ENCODE measurements at regions not wholly inside any gene's neighbourhood (a gene's known extent, or its start where the extent isn't known, plus 50 kb on each side); places are given as distances from the start of the nearest gene placed in this dataset.

- no peaks in the 10 kb centered on the region for H4K20me1 ChIP-seq (ENCODE audit: insufficient read depth, low read length)
- Mint-ChIP-seq H3K4me1 (ENCODE audit: low read depth, unreplicated experiment) (peaks cover 43% of the 10 kb centered on the region), H3K9me3 (ENCODE audit: unreplicated experiment) (no peaks in the 10 kb centered on the region), H3K36me3 (ENCODE audit: low read depth, unreplicated experiment) (peaks cover 2% of the 10 kb centered on the region), H3K4me3 (ENCODE audit: unreplicated experiment) (no peak overlapping the region), H3K27me3 (ENCODE audit: low read depth, unreplicated experiment) (peaks cover 2% of the 10 kb centered on the region), H3K27ac (ENCODE audit: unreplicated experiment) (peak overlapping the region; percentile 10)
- H3K4me2 ChIP-seq (ENCODE audit: low read length) = no peak overlapping the region
- no peak overlapping the region for H2AFZ ChIP-seq (ENCODE audit: low read depth, low read length)
- H3K4me3 ChIP-seq (ENCODE audit: insufficient read depth, low read depth, low read length) = no peak overlapping the region
- TF ChIP-seq CTCF (IDR thresholded peaks at IDR 0.05; ENCODE audit: insufficient read depth, low read depth, low read length) = no peak
- no peak for TF ChIP-seq EZH2 (IDR thresholded peaks at IDR 0.05; ENCODE audit: insufficient read depth, low read length)
- DNase-seq (ENCODE audit: low read depth) (no peak), FAIRE-seq (no peak)
- no peaks in the 10 kb centered on the region for H3K4me1 ChIP-seq (ENCODE audit: insufficient read depth, low read length)
- H3K9ac ChIP-seq (ENCODE audit: low read length) = no peak overlapping the region
- no peaks in the 10 kb centered on the region for H3K9me3 ChIP-seq (ENCODE audit: insufficient read depth, low read depth, low read length)
- H3K79me2 ChIP-seq (ENCODE audit: insufficient read depth, low read length) = no peaks in the 10 kb centered on the region
- H3K27me3 ChIP-seq (ENCODE audit: insufficient read depth, low read length) = no peaks in the 10 kb centered on the region
- no peaks in the 10 kb centered on the region for H3K36me3 ChIP-seq (ENCODE audit: insufficient read depth, low read length)
- no peak overlapping the region for H3K27ac ChIP-seq (ENCODE audit: low read depth, low read length)
Observed at GRCh38 chr2:216562696-216563435, 64.2 kb downstream of the RPL37A start.

- Histone ChIP-seq H3K4me2 (ENCODE audit: low read length) (no peak overlapping the region), H3K27ac (ENCODE audit: low read depth, low read length) (no peak overlapping the region), H3K4me1 (ENCODE audit: insufficient read depth, low read length) (no peaks in the 10 kb centered on the region), H3K4me3 (ENCODE audit: insufficient read depth, low read depth, low read length) (no peak overlapping the region), H3K36me3 (ENCODE audit: insufficient read depth, low read length) (no peaks in the 10 kb centered on the region), H4K20me1 (ENCODE audit: insufficient read depth, low read length) (no peaks in the 10 kb centered on the region), H3K79me2 (ENCODE audit: insufficient read depth, low read length) (no peaks in the 10 kb centered on the region), H2AFZ (ENCODE audit: low read depth, low read length) (no peak overlapping the region), H3K9me3 (ENCODE audit: insufficient read depth, low read depth, low read length) (no peaks in the 10 kb centered on the region), H3K9ac (ENCODE audit: low read length) (no peak overlapping the region), H3K27me3 (ENCODE audit: insufficient read depth, low read length) (peaks cover 2% of the 10 kb centered on the region)
- peaks cover 2% of the 10 kb centered on the region for H3K27me3 Mint-ChIP-seq (ENCODE audit: low read depth, unreplicated experiment)
- TF ChIP-seq CTCF (IDR thresholded peaks at IDR 0.05; ENCODE audit: insufficient read depth, low read depth, low read length) = no peak
- no peak for TF ChIP-seq EZH2 (IDR thresholded peaks at IDR 0.05; ENCODE audit: insufficient read depth, low read length)
- peaks cover 40% of the 10 kb centered on the region for H3K4me1 Mint-ChIP-seq (ENCODE audit: low read depth, unreplicated experiment)
- FAIRE-seq = no peak
- peaks cover 2% of the 10 kb centered on the region for H3K36me3 Mint-ChIP-seq (ENCODE audit: low read depth, unreplicated experiment)
- H3K27ac Mint-ChIP-seq (ENCODE audit: unreplicated experiment) = no peak overlapping the region
- peak; percentile 62 for DNase-seq (ENCODE audit: low read depth)
- H3K4me3 Mint-ChIP-seq (ENCODE audit: unreplicated experiment) = no peak overlapping the region
- H3K9me3 Mint-ChIP-seq (ENCODE audit: unreplicated experiment) = no peaks in the 10 kb centered on the region
Observed at GRCh38 chr2:216563646-216564045, 65.0 kb downstream of the RPL37A start.

- Histone ChIP-seq H3K27me3 (ENCODE audit: insufficient read depth, low read length) (peaks cover 3% of the 10 kb centered on the region), H3K9ac (ENCODE audit: low read length) (no peak overlapping the region), H3K79me2 (ENCODE audit: insufficient read depth, low read length) (no peaks in the 10 kb centered on the region), H3K27ac (ENCODE audit: low read depth, low read length) (no peak overlapping the region), H3K36me3 (ENCODE audit: insufficient read depth, low read length) (no peaks in the 10 kb centered on the region), H3K4me1 (ENCODE audit: insufficient read depth, low read length) (no peaks in the 10 kb centered on the region), H2AFZ (ENCODE audit: low read depth, low read length) (no peak overlapping the region), H3K4me3 (ENCODE audit: insufficient read depth, low read depth, low read length) (no peak overlapping the region), H3K9me3 (ENCODE audit: insufficient read depth, low read depth, low read length) (no peaks in the 10 kb centered on the region), H3K4me2 (ENCODE audit: low read length) (no peak overlapping the region), H4K20me1 (ENCODE audit: insufficient read depth, low read length) (no peaks in the 10 kb centered on the region)
- H3K4me3 Mint-ChIP-seq (ENCODE audit: unreplicated experiment) = no peak overlapping the region
- H3K9me3 Mint-ChIP-seq (ENCODE audit: unreplicated experiment) = no peaks in the 10 kb centered on the region
- peaks cover 34% of the 10 kb centered on the region for H3K4me1 Mint-ChIP-seq (ENCODE audit: low read depth, unreplicated experiment)
- no peak for TF ChIP-seq CTCF (IDR thresholded peaks at IDR 0.05; ENCODE audit: insufficient read depth, low read depth, low read length)
- TF ChIP-seq EZH2 (IDR thresholded peaks at IDR 0.05; ENCODE audit: insufficient read depth, low read length) = no peak
- H3K27ac Mint-ChIP-seq (ENCODE audit: unreplicated experiment) = no peak overlapping the region
- peaks cover 5% of the 10 kb centered on the region for H3K27me3 Mint-ChIP-seq (ENCODE audit: low read depth, unreplicated experiment)
- DNase-seq (ENCODE audit: low read depth) (no peak), FAIRE-seq (no peak)
- peaks cover 2% of the 10 kb centered on the region for H3K36me3 Mint-ChIP-seq (ENCODE audit: low read depth, unreplicated experiment)
Observed at GRCh38 chr2:216564611-216565010, 66.0 kb downstream of the RPL37A start.
